GM12891 (cell line): ENCODE measurements at regions not wholly inside any gene's neighbourhood (a gene's known extent, or its start where the extent isn't known, plus 50 kb on each side); places are given as distances from the start of the nearest gene placed in this dataset.

Experiments used
- DNase-seq: peaks from one replicate; pipeline ENCODE4 v3.0.0; 2011; ENCODE audit warnings: low spot score; ENCODE audit not compliant: insufficient read length
- FAIRE-seq: peaks from 2 replicates; lab custom pipeline; 2011; peaks lifted over from hg19 to GRCh38; lab: Jason Lieb, UNC
- PAX5 ChIP-seq: IDR thresholded peaks from 2 replicates; pipeline ENCODE4 v1.6.1; 2011; ENCODE audit warnings: low read length, moderate library complexity, mild to moderate bottlenecking; ENCODE audit not compliant: insufficient read depth, severe bottlenecking
- POLR2A ChIP-seq: IDR thresholded peaks from 2 replicates; pipeline ENCODE4 v1.6.1; 2011; ENCODE audit warnings: low read depth, low read length, control low read depth
- POLR2AphosphoS5 ChIP-seq: IDR thresholded peaks from 2 replicates; pipeline ENCODE4 v1.6.1; 2011; ENCODE audit warnings: low read depth, low read length, control low read depth
- POU2F2 ChIP-seq: IDR thresholded peaks from 2 replicates; pipeline ENCODE4 v1.6.1; 2011; ENCODE audit warnings: low read depth, mild to moderate bottlenecking, control low read depth, low read length, moderate library complexity
- SPI1 ChIP-seq: IDR thresholded peaks from 2 replicates; pipeline ENCODE4 v1.6.1; 2011; ENCODE audit warnings: low read depth, low read length, control low read depth
- TAF1 ChIP-seq: IDR thresholded peaks from 2 replicates; pipeline ENCODE4 v1.6.1; 2011; ENCODE audit warnings: low read depth, low read length, control low read depth

GRCh38 chr16:60346256-60346655, 1612.1 kb upstream of the GOT2 start:
- no peak for FAIRE-seq
- TF ChIP-seq SPI1 (no peak), POLR2A (no peak), POLR2AphosphoS5 (no peak), PAX5 (no peak), TAF1 (no peak), POU2F2 (no peak)
- DNase-seq, result no peak

DNA sequence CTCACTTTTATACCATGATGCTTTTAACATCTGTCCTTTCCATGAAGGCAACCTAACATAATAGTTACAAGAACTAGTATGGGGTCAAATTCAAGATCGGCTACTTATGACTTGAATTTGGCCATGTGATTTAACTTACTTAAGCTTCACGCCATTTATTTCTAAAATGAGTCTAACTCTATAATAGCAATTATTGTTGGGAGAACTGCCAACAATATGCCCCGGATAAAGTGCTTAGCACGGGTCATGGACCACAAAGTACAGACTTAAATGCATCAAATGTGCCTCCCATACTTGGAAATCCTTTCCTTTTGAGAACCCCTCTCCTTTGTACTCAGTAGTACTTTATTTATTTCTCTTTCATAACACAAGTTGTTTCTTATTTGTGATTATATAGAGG, 1603.6 kb upstream of the GOT2 start:
- FAIRE-seq (no peak), DNase-seq (no peak)

DNA sequence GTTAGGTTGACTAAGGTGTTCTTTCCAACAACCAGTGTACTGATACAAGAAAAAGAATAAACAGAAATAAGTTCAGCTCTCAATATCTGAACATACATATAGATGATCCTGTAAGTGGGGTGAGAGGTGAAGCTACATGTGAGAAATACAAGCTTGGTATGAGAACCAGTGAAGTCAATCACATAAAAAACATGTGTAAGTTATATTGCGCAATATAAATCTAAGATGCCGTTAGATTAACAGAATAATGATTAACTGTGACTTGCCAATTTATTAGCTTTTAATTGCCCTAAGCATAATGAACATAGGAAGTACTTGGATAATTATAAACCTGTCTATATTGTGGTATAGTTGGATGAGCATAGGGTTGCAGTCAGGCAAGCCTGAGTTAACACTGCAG, 1597.1 kb upstream of the GOT2 start:
- FAIRE-seq (no peak), DNase-seq (no peak)
- no peak for TF ChIP-seq POLR2A
- TF ChIP-seq PAX5, result no peak
- no peak for TF ChIP-seq TAF1

More for the DNA sequence above, 1603.6 kb upstream of the GOT2 start:
- TF ChIP-seq POLR2A, result no peak
- no peak for TF ChIP-seq TAF1
- TF ChIP-seq SPI1, result no peak
- TF ChIP-seq POU2F2, result no peak
- TF ChIP-seq PAX5, result no peak
- TF ChIP-seq POLR2AphosphoS5, result no peak

- TF ChIP-seq TAF1 (no peak), PAX5 (no peak), SPI1 (0 out of 2 replicates have a peak, but pooled peaks have one; percentile 16), POLR2AphosphoS5 (no peak), POU2F2 (no peak), POLR2A (no peak)
- no peak for DNase-seq
- FAIRE-seq, result no peak
Observed at GRCh38 chr16:60329108-60329507, 1595.0 kb upstream of the GOT2 start.

GRCh38 chr16:60328152-60328551, 1594.0 kb upstream of the GOT2 start:
- DNase-seq (no peak), FAIRE-seq (no peak)
- TF ChIP-seq POLR2A, result no peak
- TF ChIP-seq POLR2AphosphoS5, result no peak

DNA sequence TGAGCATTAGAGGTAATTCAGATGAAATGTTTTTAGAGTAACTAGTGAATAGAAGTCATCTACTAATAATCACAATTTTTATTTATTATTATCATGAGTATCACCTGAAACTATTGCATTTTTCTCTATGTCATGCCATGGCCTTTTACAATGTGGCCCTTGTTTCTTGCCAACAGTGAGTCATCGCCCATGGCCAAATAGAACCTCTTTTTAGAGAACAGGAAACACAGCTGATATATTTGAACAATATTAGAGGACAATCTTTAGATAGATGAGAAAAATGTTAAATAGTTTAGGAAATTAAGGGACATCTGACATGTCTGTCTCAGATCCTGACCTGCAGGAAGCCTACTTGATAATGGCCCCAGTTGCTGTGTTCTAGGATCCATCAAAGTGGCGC, 1584.4 kb upstream of the GOT2 start:
- DNase-seq (no peak), FAIRE-seq (no peak)

GRCh38 chr16:60310846-60311445, 1576.8 kb upstream of the GOT2 start:
- TF ChIP-seq POU2F2 (no peak), SPI1 (no peak), POLR2AphosphoS5 (no peak), PAX5 (no peak), POLR2A (no peak), TAF1 (no peak)
- FAIRE-seq (no peak), DNase-seq (no peak)

More for the DNA sequence above, 1584.4 kb upstream of the GOT2 start:
- no peak for TF ChIP-seq POLR2A

DNA sequence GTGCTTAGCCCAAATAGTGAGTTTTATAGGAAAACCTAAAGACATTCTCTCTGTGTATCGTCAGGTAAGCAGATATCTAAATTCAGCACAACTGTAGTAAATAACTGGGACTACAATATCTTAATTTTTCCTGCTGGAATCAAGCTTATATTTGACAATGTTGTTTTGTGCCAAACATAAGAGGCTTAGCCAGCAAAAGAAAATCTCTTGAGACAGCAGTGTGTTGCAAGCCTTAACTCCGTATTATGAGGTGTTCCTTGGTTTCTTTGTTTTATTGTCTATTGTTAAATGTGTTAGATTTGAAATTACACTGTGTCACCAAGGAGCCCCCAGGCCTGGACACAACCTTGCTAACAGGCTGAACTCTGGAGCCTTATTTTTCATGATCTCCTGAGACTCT, 1570.6 kb upstream of the GOT2 start:
- FAIRE-seq (no peak), DNase-seq (no peak)
- TF ChIP-seq TAF1 (no peak), POLR2AphosphoS5 (no peak), POU2F2 (no peak), POLR2A (no peak), PAX5 (no peak), SPI1 (no peak)

GRCh38 chr16:60304066-60304465, 1570.0 kb upstream of the GOT2 start:
- no peak for DNase-seq
- no peak for TF ChIP-seq POLR2A
- no peak for TF ChIP-seq POLR2AphosphoS5
- TF ChIP-seq TAF1, result no peak
- no peak for TF ChIP-seq POU2F2
- no peak for TF ChIP-seq PAX5
- no peak for TF ChIP-seq SPI1
- FAIRE-seq, result no peak

DNA sequence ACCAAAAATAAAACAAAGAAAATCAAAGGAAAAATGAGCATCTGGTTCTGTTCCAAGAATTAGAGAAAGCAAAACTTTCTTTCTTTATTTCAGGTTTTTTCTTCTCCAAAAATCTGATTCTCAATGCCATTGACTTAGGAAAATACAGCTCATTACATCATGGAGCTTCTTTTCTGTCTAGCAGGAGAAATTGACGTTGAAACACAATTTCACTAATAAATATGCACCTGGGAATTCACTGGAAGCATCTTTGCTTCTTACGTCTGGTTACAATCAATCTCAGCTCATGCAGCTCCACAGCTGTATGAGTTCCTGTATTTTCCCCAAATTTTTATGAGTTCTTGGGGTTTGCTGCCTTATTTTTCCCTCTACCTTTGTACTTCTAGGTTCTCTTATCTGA, 1568.6 kb upstream of the GOT2 start:
- DNase-seq (no peak), FAIRE-seq (no peak)
- TF ChIP-seq POLR2AphosphoS5, result no peak
- TF ChIP-seq PAX5, result no peak
- no peak for TF ChIP-seq POU2F2
- no peak for TF ChIP-seq SPI1
- no peak for TF ChIP-seq TAF1
- TF ChIP-seq POLR2A, result no peak

- TF ChIP-seq POLR2AphosphoS5, result no peak
- TF ChIP-seq POLR2A, result no peak
- no peak for TF ChIP-seq SPI1
- TF ChIP-seq TAF1, result no peak
- TF ChIP-seq PAX5, result no peak
- no peak for TF ChIP-seq POU2F2
- FAIRE-seq (no peak), DNase-seq (no peak)
Observed at GRCh38 chr16:60302261-60302660, 1568.1 kb upstream of the GOT2 start.

DNA sequence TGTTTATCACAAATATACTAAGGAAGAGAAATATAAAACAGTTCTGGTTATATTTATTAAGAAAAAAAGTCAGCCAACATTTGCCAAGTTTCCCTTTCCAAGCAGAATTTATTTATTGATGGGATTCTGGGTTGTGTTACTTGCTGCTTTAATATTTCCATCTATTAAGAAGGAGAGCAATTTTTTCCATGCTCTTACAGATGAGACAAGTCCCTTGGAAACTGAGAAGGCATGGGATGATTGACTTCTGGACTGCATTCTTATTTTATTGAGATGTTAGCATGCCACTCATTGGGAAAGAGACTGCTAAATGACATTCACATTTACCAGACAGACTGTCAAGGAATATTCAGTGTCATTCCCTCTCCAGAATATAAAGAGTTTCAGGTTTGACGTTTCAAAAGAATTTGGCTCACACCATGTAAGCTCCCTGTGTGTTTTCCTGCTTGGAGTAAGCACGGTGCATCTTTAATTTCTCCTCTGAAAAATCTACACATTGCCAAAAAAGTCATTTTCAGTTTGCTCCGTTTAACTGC, 1565.2 kb upstream of the GOT2 start:
- no peak for TF ChIP-seq POU2F2
- no peak for TF ChIP-seq SPI1
- TF ChIP-seq TAF1, result no peak
- TF ChIP-seq POLR2A, result no peak
- TF ChIP-seq POLR2AphosphoS5, result no peak
- no peak for TF ChIP-seq PAX5
- no peak for DNase-seq
- no peak for FAIRE-seq
